Parathyroid adenoma (tissue), 2 donors: ENCODE measurements at regions not wholly inside any gene's neighbourhood (a gene's known extent, or its start where the extent isn't known, plus 50 kb on each side); places are given as distances from the start of the nearest gene placed in this dataset.

Experiments used
- H2AFZ ChIP-seq: fragments of 300-600 bp; sonication (generic); one replicate; pipeline ENCODE4 v1.7.0; 2017; ENCODE audit warnings: antibody characterized with exemption, mild to moderate bottlenecking
- H3K27ac ChIP-seq: fragments of 300-600 bp; sonication (generic); one replicate; pipeline ENCODE4 v1.7.0; 2017
- H3K27me3 ChIP-seq: fragments of 300-600 bp; sonication (generic); one replicate; pipeline ENCODE4 v1.7.0; 2017; ENCODE audit warnings: low read length; ENCODE audit not compliant: control insufficient read depth, insufficient read depth
- H3K36me3 ChIP-seq: fragments of 300-600 bp; sonication (generic); one replicate; pipeline ENCODE4 v1.7.0; 2017; ENCODE audit warnings: low read length; ENCODE audit not compliant: control insufficient read depth, insufficient read depth
- H3K4me1 ChIP-seq: fragments of 300-600 bp; sonication (generic); one replicate; pipeline ENCODE4 v1.7.0; 2017; ENCODE audit warnings: control low read depth
- H3K4me2 ChIP-seq: fragments of 300-600 bp; sonication (generic); one replicate; pipeline ENCODE4 v1.7.0; 2017; ENCODE audit warnings: low read length
- H3K4me3 ChIP-seq: fragments of 300-600 bp; sonication (generic); one replicate; pipeline ENCODE4 v1.7.0; 2017; ENCODE audit warnings: low read depth, low read length
- H3K79me2 ChIP-seq: fragments of 300-600 bp; sonication (generic); one replicate; pipeline ENCODE4 v1.7.0; 2017; ENCODE audit warnings: control low read depth
- H3K9ac ChIP-seq: fragments of 300-600 bp; sonication (generic); one replicate; pipeline ENCODE4 v1.7.0; 2017; ENCODE audit warnings: mild to moderate bottlenecking
- H3K9me3 ChIP-seq: fragments of 300-600 bp; sonication (generic); one replicate; pipeline ENCODE4 v1.7.0; 2017; ENCODE audit warnings: low read length; ENCODE audit not compliant: control insufficient read depth
- CTCF ChIP-seq: fragments of 300-600 bp; sonication (generic); IDR thresholded peaks from one replicate; pipeline ENCODE4 v1.7.0; 2017; ENCODE audit warnings: antibody characterized with exemption, mild to moderate bottlenecking
- donor health status: primary hyperparathyroidism.

- Histone ChIP-seq H3K27ac (no peak overlapping the region), H3K9ac (no peak overlapping the region), H3K4me1 (no peaks in the 10 kb centered on the region), H3K4me2 (no peak overlapping the region), H3K36me3 (no peaks in the 10 kb centered on the region), H2AFZ (no peak overlapping the region), H3K9me3 (no peaks in the 10 kb centered on the region), H3K4me3 (no peak overlapping the region), H3K79me2 (no peaks in the 10 kb centered on the region), H3K27me3 (no peaks in the 10 kb centered on the region)
- TF ChIP-seq CTCF = no peak
These were observed 177.0 kb upstream of the GLI3 start for GRCh38 chr7:42414028-42414427.

GRCh38 chr7:42409296-42409695 is 172.3 kb upstream of the GLI3 start:
- H3K36me3 ChIP-seq = no peaks in the 10 kb centered on the region
- TF ChIP-seq CTCF = no peak
- H3K4me3 ChIP-seq = no peak overlapping the region
- no peaks in the 10 kb centered on the region for H3K4me1 ChIP-seq
- H3K27me3 ChIP-seq = no peaks in the 10 kb centered on the region
- no peak overlapping the region for H3K9ac ChIP-seq
- H3K79me2 ChIP-seq = no peaks in the 10 kb centered on the region
- H3K27ac ChIP-seq = no peak overlapping the region
- H3K9me3 ChIP-seq = no peaks in the 10 kb centered on the region
- no peak overlapping the region for H3K4me2 ChIP-seq
- no peak overlapping the region for H2AFZ ChIP-seq

GRCh38 chr7:42407833-42408232 is 170.8 kb upstream of the GLI3 start:
- Histone ChIP-seq H3K36me3 (no peaks in the 10 kb centered on the region), H3K27me3 (no peaks in the 10 kb centered on the region), H3K4me3 (no peak overlapping the region), H3K79me2 (no peaks in the 10 kb centered on the region), H3K4me2 (no peak overlapping the region), H3K9me3 (no peaks in the 10 kb centered on the region), H2AFZ (no peak overlapping the region), H3K27ac (no peak overlapping the region), H3K4me1 (no peaks in the 10 kb centered on the region), H3K9ac (no peak overlapping the region)
- no peak for TF ChIP-seq CTCF

- Histone ChIP-seq H3K4me2 (no peak overlapping the region), H3K36me3 (no peaks in the 10 kb centered on the region), H3K79me2 (no peaks in the 10 kb centered on the region), H3K9ac (no peak overlapping the region), H2AFZ (no peak overlapping the region), H3K27ac (no peak overlapping the region), H3K4me1 (no peaks in the 10 kb centered on the region), H3K9me3 (no peaks in the 10 kb centered on the region), H3K27me3 (no peaks in the 10 kb centered on the region), H3K4me3 (no peak overlapping the region)
- TF ChIP-seq CTCF = no peak
These were observed 170.2 kb upstream of the GLI3 start for GRCh38 chr7:42407021-42407710.

GRCh38 chr7:42406358-42406757 is 169.3 kb upstream of the GLI3 start:
- no peaks in the 10 kb centered on the region for H3K9me3 ChIP-seq
- no peak for TF ChIP-seq CTCF
- H3K27me3 ChIP-seq = no peaks in the 10 kb centered on the region
- H3K27ac ChIP-seq = no peak overlapping the region
- no peak overlapping the region for H3K9ac ChIP-seq
- no peak overlapping the region for H2AFZ ChIP-seq
- peaks cover 4% of the 10 kb centered on the region for H3K4me1 ChIP-seq
- no peaks in the 10 kb centered on the region for H3K36me3 ChIP-seq
- no peaks in the 10 kb centered on the region for H3K79me2 ChIP-seq
- H3K4me2 ChIP-seq = no peak overlapping the region
- H3K4me3 ChIP-seq = no peak overlapping the region
